ENCODE measurements at regions not wholly inside any gene's neighbourhood (a gene's known extent, or its start where the extent isn't known, plus 50 kb on each side); places are given as distances from the start of the nearest gene placed in this dataset.

DNA sequence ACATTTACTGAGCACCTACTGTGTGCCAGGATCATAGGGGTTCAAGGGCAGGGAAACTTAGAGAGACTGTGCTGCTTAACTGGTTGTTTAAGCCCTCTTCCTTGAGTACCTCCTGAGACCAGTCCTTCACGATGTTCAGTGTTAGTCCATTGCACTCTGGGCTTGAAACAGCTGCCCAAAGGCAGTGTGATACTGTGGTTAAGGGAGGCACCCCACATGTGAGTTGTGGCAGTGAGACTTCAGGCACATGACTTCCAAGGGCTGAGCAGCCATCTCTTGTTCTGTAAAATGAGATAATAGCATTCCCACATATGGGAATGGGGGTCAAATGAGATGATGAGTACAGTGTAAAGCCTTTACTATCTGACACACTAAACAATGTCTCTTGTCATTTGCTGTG is 75.1 kb downstream of the LINGO1 start:
- DNase-seq (ENCODE audit: low read depth in 2 of 2) = no peak

DNA sequence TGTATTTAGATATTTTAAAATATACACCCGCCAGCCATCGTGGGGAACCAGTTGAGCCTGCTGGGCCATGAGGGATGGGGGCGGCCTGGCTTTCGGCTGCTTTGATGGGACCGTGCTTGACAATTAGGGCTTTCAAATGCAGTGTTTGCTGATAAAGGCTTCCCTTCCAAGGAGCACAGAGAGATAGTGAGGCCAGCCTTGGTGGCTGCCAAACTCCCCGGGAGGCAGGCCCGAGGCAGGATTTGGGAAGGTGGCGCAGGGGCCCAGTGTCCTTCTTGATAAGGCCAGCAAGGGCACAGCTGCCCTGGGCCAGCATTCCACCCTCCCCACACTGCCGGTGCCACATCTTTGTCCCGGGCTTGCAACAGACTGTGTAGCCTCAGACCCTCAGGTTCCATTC is 75.6 kb downstream of the LINGO1 start:
- DNase-seq (ENCODE audit: low read depth in 2 of 2) = no peak

DNA sequence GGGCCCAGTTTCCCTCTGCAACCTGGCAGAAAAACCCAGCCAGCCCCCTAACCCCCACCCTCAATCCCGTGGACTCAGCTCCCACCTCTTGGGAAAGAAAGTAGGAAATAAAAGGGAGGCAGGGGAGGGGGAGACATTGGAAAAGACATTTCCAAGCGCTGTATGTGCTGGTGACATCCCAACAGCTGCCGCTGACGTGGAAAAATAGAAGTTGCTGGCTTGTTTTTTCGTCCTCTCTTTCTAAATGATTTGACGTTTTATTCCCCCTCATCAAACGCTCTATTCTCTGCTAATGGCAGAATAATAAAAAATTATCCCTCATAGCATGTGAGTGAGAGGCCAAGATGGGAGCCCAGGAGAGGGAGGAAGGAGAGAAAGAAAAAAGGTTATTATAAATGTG is 76.1 kb downstream of the LINGO1 start:
- no peak for DNase-seq (ENCODE audit: low read depth in 2 of 2)

DNA sequence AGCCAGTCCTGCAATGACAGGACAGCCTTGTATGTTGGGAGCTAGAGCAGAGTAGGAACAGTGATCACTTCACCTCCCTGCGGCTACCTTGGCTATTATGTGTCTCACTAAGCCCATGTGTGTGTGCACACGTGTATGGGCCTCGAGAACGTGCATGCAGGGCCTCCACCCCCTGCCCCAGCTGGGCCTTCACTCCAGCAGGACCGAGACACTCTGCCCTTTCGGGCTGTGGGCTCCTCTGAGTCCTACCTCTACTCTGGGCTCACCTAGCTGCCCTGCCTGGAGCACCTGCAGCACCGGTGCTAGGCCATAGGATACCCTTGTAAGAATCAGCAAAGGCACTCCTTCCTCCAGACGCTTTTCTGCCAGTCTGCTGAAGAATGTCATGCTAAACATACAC is 77.5 kb downstream of the LINGO1 start:
- no peak for DNase-seq (ENCODE audit: low read depth in 2 of 2)

DNA sequence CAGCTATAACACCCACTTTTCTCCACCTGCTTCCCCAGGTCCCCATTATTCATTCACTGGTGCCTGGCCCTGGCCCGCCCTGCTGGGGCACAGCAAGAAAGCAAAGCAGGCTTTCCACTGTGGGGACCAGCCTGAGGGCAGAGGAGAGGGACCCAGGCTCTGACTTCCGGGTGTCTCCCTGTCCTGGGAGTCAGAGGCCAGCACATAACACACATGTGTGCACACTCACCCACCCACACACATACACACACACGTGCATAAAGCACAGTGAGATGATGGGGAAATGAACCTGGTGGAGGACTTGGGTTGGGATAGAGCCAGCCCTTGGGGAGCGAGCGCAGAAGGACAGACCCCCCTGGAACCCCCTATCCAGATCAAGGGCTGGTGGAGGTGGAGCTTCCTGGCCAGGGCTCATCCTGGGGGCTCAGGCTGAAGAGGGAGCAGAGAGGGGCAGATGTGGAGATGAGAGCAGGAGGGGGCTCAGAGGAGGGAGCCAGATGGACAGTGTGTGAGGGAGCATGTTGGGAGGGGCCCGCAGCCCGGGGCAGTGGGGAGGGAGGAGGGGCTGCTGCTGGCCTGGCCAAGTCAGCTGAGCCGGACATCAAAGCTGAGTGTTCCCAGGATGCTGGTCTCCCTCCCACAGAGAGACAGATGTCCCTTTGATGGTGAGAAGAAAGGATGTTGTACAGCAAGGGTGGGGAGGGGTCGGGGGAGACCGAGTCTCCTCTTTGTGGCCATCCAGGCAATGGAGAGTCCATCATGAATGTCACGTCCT is 78.2 kb downstream of the LINGO1 start:
- DNase-seq (ENCODE audit: low read depth in 2 of 2) = no peak

DNA sequence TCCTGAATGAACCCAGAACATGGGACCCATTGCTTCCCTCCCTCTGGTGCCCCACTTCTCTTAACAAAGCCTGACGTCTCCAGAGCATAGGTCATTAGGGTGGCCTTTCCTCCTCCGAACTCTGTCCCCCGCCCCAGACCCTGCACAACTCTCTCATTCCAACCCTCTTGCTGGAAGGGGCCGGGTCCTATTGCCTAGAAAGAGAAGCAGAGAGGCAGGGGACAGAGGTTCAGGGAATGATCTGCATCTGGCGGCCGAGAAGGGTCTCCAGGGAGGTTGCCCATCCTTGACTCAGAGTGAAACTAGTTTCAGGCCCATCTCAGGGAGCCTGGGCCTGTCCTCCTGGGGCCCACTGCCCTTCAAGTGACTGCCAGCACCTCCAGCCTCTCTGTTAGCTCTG is 79.0 kb downstream of the LINGO1 start:
- no peak for DNase-seq (ENCODE audit: low read depth in 2 of 2)

- DNase-seq (ENCODE audit: low read depth in 2 of 2) = no peak
Observed at GRCh38 chr15:77553257-77553656, 79.5 kb downstream of the LINGO1 start.

GRCh38 chr15:77552066-77552465 is 80.6 kb downstream of the LINGO1 start:
- DNase-seq (ENCODE audit: low read depth in 2 of 2) = no peak

GRCh38 chr15:77550301-77551251 is 82.1 kb downstream of the LINGO1 start:
- DNase-seq (ENCODE audit: low read depth in 2 of 2) = no peak

- DNase-seq (ENCODE audit: low read depth in 2 of 2) = no peak
Observed at GRCh38 chr15:77549576-77550288, 83.0 kb downstream of the LINGO1 start.

GRCh38 chr15:77548589-77549557 is 83.8 kb downstream of the LINGO1 start:
- no peak for DNase-seq (ENCODE audit: low read depth in 2 of 2)

- no peak for DNase-seq (ENCODE audit: low read depth in 2 of 2)
Observed at GRCh38 chr15:77547801-77548588, 84.7 kb downstream of the LINGO1 start.

GRCh38 chr15:77546870-77547269 is 85.8 kb downstream of the LINGO1 start:
- DNase-seq (ENCODE audit: low read depth in 2 of 2) = no peak

- DNase-seq (ENCODE audit: low read depth in 2 of 2) = no peak
Observed at GRCh38 chr15:77546050-77546501, 86.6 kb downstream of the LINGO1 start.

DNA sequence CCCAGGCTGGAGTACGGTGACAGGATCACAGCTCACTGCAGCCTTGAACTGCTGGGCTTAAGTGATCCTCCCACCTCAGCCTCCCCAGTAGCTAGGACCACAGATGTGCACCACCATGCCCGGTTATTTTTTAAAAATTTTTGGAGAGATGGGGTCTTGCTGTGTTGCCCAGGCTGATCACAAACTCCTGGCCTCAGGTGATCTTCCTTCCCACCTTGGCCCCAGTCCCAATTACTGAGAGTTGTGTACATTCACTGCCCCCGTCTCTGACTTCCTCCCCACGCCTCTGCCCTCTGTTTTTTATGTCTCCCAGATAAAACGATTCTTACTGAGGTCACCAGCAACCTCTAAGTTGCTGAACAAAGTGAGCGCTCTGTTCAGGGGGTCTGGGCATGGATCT is 87.7 kb downstream of the LINGO1 start:
- no peak for DNase-seq (ENCODE audit: low read depth in 2 of 2)

DNA sequence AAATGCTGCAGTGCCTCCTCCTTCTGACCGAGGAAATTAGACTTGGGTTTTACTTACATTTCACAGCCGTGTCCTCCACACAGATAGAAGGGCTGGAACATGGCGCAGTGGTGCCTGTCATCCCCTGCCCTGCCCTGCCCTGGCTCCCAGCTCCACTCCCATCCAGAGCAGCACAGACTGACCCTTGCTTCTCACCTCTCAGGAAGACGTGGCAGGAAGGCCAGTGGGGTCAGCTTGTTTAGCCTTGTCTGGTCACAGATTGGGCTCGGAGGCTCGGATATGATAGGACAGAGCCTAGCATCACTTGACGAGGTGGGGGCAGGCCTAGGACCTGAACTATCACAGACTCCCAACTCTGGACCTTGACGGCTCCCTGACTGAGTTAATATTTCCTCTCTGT is 88.5 kb downstream of the LINGO1 start:
- DNase-seq (ENCODE audit: low read depth in 2 of 2) = no peak

- DNase-seq (ENCODE audit: low read depth in 2 of 2) = peak; percentile 16 to 64
Observed at GRCh38 chr15:77543159-77543882, 89.4 kb downstream of the LINGO1 start.

GRCh38 chr15:77542491-77543001 is 90.2 kb downstream of the LINGO1 start:
- DNase-seq (ENCODE audit: low read depth in 2 of 2) = no peak

Measured in stimulated activated CD4-positive, alpha-beta T cell treated with anti-CD3 and anti-CD28 coated beads, Interleukin-1b, Interleukin-23, amount 100 ng/mL, for 1 hour (primary cell).